ENCODE measurements at regions not wholly inside any gene's neighbourhood (a gene's known extent, or its start where the extent isn't known, plus 50 kb on each side); places are given as distances from the start of the nearest gene placed in this dataset.

- no peak for DNase-seq
- Histone ChIP-seq H3F3A (replicated peaks; ENCODE audit: insufficient read depth) (no peaks in the 10 kb centered on the region), H3K4me1 (ENCODE audit: control insufficient read depth in 1 of 2, insufficient read depth in 2 of 2, low read depth in 1 of 2, low read length in 1 of 2) (no peaks in the 10 kb centered on the region; a peak in 2 of 4 replicates), H3K4me3 (ENCODE audit: low read depth in 2 of 2, low read length in 1 of 2) (no peak overlapping the region), H3K4me2 (no peak overlapping the region), H2AFZ (ENCODE audit: low read depth) (no peak overlapping the region), H3K9me3 (no peaks in the 10 kb centered on the region), H3K9me2 (no peaks in the 10 kb centered on the region), H3K27ac (ENCODE audit: low read depth in 2 of 2, low read length in 1 of 2) (no peak overlapping the region), H3K36me3 (replicated peaks in 1 of 2; ENCODE audit: control insufficient read depth in 1 of 2, insufficient read depth in 2 of 2, low read length in 1 of 2) (no peaks in the 10 kb centered on the region), H3K9ac (no peak overlapping the region), H3K79me2 (ENCODE audit: insufficient read depth) (no peaks in the 10 kb centered on the region), H4K20me1 (ENCODE audit: insufficient read depth) (no peaks in the 10 kb centered on the region), H3K27me3 (ENCODE audit: insufficient read depth) (no peaks in the 10 kb centered on the region)
- WGBS (ENCODE audit: low lambda C conversion rate) = 90% methylated on average over 3 of the region's 3 CpGs
- ChIA-PET CTCF (no interaction called here), POLR2A (no interaction called here)
- TF ChIP-seq YY1 (IDR thresholded peaks at IDR 0.05; ENCODE audit: low read depth) (no peak), USF2 (IDR thresholded peaks at IDR 0.05; ENCODE audit: borderline replicate concordance, low read depth, low read length) (no peak), FOXM1 (IDR thresholded peaks at IDR 0.05; ENCODE audit: low read depth) (no peak), GABPA (IDR thresholded peaks at IDR 0.05; ENCODE audit: low read depth) (no peak), ZBTB33 (IDR thresholded peaks at IDR 0.05; ENCODE audit: borderline replicate concordance, low read depth) (no peak), NFIC (IDR thresholded peaks at IDR 0.05; ENCODE audit: borderline replicate concordance) (no peak), FOXJ3 (CRISPR knock-in tag; IDR thresholded peaks at IDR 0.05) (no peak), EP300 (IDR thresholded peaks at IDR 0.05; ENCODE audit: borderline replicate concordance in 1 of 2, low read depth in 1 of 2, low read length in 1 of 2) (no peak), PBX3 (IDR thresholded peaks at IDR 0.05) (no peak), CHD2 (IDR thresholded peaks at IDR 0.05; ENCODE audit: low read length, partially characterized antibody) (no peak), IRF3 (IDR thresholded peaks at IDR 0.05; ENCODE audit: low read depth, low read length) (no peak)
Measured at GRCh38 chr3:106157411-106157810, 288.6 kb upstream of the CBLB start.

- H3K4me1 ChIP-seq (ENCODE audit: control insufficient read depth in 1 of 2, insufficient read depth in 2 of 2, low read depth in 1 of 2, low read length in 1 of 2) = no peaks in the 10 kb centered on the region; a peak in 2 of 4 replicates
- H4K20me1 ChIP-seq (ENCODE audit: insufficient read depth) = no peaks in the 10 kb centered on the region
- H3K27ac ChIP-seq (ENCODE audit: low read depth in 2 of 2, low read length in 1 of 2) = no peak overlapping the region
- no peaks in the 10 kb centered on the region for H3K9me2 ChIP-seq
- POLR2A ChIA-PET = no interaction called here
- no peak overlapping the region for H3K4me2 ChIP-seq
- no peaks in the 10 kb centered on the region for H3K27me3 ChIP-seq (ENCODE audit: insufficient read depth)
- CTCF ChIA-PET = no interaction called here
- H3F3A ChIP-seq (replicated peaks; ENCODE audit: insufficient read depth) = no peaks in the 10 kb centered on the region
- H3K9me3 ChIP-seq = no peaks in the 10 kb centered on the region
- H3K4me3 ChIP-seq (ENCODE audit: low read depth in 2 of 2, low read length in 1 of 2) = no peak overlapping the region
- no peak for DNase-seq
- no peak overlapping the region for H3K9ac ChIP-seq
- no peaks in the 10 kb centered on the region for H3K36me3 ChIP-seq (replicated peaks in 1 of 2; ENCODE audit: control insufficient read depth in 1 of 2, insufficient read depth in 2 of 2, low read length in 1 of 2)
- WGBS (ENCODE audit: low lambda C conversion rate) = 100% methylated on average over 1 of the region's 1 CpG
- no peaks in the 10 kb centered on the region for H3K79me2 ChIP-seq (ENCODE audit: insufficient read depth)
- no peak overlapping the region for H2AFZ ChIP-seq (ENCODE audit: low read depth)
- TF ChIP-seq EP300 (IDR thresholded peaks at IDR 0.05; ENCODE audit: borderline replicate concordance in 1 of 2, low read depth in 1 of 2, low read length in 1 of 2) = no peak
- no peak for TF ChIP-seq TAF1 (IDR thresholded peaks at IDR 0.05; ENCODE audit: borderline replicate concordance, low read depth, low read length)
- TF ChIP-seq NRF1 (IDR thresholded peaks at IDR 0.05; ENCODE audit: low read depth, low read length) = no peak
- TF ChIP-seq MAX (IDR thresholded peaks at IDR 0.05; ENCODE audit: low read depth) = no peak
- TF ChIP-seq PBX3 (IDR thresholded peaks at IDR 0.05) = no peak
- TF ChIP-seq USF2 (IDR thresholded peaks at IDR 0.05; ENCODE audit: borderline replicate concordance, low read depth, low read length) = no peak
- no peak for TF ChIP-seq REST (IDR thresholded peaks at IDR 0.05; ENCODE audit: low read depth, low read length)
Measured at GRCh38 chr3:106160396-106160795, 291.6 kb upstream of the CBLB start.

All from SK-N-SH (cell line).